Kidney tubule cell (primary cell): ENCODE measurements at regions not wholly inside any gene's neighbourhood (a gene's known extent, or its start where the extent isn't known, plus 50 kb on each side); places are given as distances from the start of the nearest gene placed in this dataset.
A peak's percentile ranks its signal among the peaks of the same experiment; 100 is the strongest.

Source experiments
- DNase-seq: peaks from one replicate; pipeline ENCODE4 v3.0.0-alpha.2; 2018; ENCODE audit warnings: low spot score

DNA sequence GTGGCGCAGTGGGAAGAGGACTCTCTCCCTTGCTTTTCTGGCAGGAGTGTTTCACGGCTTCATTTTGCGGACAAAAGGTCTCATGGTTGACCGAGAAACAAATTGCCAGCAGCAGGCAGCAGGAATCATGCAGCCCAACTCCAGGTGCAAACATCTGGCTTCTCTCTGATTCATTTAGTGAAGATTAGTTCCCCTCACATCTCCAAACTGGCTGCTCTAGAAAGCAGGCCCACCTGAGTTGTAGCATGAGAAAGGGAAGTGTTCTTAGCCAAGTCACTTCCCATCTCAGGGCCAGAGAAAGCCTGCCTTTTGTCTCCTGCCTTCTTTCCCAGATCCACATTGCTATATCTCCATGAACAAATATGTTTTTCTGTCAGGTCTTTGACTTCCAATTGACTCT is 120.8 kb upstream of the CCDC196 start:
- DNase-seq = no peak

DNA sequence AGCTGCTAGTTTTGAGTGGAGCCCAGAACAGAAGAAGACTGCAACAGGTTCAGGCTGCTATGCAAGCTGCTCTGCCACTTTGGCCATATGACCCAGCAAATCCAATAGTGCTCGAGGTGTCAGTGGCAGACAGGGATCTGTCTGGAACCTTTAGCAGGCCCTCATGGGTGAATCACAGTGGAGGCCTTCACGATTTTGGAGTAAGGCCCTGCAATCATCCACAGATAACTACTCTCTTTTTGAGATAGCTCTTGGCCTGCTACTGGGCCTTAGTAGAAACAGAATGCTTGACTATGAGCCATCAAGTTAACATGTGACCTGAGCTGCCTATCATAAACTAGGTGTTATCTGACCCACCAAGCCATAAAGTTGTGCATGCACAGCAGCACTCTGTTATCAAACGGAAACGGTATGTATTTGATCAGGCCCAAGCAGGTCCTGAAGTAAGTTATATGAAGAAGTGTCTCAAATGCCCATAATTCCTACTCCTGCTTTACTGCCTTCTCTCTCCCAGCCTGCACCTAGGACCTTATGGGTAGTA is 116.9 kb upstream of the CCDC196 start:
- DNase-seq = no peak

DNA sequence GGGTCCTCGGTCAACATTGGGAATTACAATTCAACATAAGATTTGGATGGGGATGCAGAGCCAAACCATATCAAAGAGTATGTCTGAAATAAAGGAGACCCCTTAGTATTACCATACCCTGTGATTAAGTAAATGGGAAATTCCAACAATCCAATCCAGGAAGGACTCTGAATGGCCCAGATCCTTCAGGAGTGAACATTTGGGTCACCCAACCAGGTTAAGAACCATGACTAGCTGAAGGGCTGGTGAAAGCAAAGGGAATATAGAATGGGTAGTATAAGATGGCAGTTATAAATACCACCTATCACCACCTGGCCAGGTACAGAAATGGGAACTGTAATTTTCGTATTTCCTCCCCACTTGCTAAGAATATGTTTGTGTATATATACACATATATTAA is 114.4 kb upstream of the CCDC196 start:
- no peak for DNase-seq

DNA sequence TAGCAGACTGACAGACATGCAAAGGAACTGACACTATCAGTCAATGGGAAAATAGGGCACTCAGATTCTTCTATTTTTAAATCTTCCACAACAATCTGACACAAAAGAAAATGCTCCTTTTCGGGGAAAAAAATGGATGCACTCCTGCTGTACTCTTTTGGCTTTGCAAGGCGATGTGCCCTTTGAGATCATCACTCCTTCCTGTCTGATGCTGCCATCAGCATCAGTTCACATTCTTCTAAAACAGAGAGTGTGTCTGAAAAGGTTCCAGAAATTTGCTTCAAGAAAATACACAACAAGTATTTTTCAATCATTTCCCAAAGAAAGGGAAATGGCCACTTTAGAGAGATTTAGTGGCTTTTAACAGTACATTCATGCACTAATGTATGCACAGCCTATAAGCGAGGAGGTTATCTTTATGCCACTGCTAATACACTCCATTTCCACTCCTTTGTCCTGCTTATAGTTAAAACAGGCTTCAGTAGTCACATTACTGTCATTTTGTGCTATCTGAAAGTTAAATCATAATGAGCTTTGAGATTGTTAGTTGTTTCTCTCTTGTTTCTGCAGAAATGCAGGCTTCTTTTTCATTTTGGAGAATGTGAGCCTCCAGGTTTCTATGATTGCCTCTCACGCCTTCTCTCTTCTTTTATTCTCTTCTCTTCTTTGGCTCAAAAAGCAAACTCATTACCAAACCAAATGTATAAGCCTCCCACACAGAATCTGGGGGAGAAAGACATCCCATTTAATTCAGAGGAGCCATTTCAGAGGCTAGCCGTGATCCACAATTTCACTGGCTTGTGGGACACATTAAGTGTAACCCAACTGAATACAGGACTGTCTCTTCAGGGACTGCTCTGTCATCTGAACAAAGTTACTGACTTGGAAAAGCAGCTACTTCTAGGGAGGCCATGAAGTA is 110.9 kb upstream of the CCDC196 start:
- DNase-seq = no peak

DNA sequence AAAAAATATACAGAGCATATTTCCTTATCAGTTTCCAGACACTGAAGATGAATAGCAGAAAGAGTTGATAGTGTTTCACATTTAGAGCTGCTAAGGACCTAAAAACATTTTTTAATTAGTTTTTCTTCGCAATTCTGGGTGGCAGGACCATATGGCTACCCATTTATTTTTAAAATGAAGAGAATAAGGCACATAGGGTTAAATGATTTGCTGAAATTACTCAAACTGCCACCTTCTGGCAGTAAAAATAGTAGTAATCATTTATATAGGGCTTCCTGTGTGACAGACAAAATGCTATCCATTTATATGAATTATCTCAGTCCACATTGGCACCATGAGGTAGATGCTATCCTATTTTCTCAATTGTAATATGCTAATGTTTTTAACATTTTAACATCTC is 108.6 kb upstream of the CCDC196 start:
- DNase-seq = no peak

DNA sequence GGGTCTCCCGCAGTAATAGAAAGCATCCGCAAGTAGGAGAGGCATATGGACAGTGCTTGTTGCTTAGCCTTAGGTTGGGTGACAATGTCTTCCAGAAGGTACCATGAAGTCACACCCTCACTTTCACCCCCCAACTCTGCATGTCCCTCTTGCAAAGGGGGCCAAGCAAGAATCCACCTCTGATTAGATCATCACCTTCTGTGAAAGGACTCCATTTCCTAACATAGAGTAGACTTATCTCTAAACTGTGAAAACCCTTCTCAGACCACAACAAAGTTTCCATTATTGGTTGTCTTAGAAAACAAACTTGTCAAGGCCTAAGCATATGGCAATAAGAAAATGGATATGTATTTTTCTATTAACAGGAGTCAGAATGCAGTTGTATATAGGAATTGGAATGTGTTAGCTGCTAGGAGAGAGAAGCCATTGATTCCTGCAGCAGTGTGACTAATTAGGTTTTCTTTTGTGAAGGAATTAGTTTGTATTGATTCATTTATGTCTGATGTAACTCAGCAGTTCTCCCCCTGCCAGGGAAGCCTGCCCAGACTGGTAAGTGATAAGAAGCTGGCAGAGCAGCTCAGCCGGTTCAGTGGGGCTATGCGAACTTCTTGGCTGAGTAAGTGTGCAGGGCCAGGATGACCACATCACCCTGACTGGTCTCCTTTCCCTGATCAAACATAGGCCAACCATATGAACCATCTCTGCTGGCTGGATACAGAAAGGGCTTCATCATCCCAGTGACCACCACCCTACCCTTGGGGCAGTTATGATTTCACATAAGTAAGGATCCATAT is 107.3 kb upstream of the CCDC196 start:
- peak; percentile 35 for DNase-seq

DNA sequence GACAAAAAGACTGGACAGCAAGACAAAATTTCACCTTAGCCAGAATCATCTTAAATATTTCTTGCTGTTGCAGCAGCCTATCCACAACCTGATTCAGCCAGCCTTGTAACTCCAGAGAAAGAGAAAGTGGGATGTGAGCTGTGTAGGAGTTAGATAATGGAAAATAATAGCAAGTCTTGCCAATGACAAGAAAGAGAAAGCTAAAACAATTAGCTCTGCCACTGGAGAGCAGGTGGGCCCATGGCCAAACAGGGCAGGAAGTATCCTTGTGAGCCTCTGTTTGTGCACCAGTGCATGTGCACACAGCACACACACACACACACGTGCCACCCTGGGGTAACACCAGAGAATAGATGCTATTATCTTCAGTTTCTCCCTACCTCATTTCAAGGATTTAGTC is 106.0 kb upstream of the CCDC196 start:
- DNase-seq = no peak

DNA sequence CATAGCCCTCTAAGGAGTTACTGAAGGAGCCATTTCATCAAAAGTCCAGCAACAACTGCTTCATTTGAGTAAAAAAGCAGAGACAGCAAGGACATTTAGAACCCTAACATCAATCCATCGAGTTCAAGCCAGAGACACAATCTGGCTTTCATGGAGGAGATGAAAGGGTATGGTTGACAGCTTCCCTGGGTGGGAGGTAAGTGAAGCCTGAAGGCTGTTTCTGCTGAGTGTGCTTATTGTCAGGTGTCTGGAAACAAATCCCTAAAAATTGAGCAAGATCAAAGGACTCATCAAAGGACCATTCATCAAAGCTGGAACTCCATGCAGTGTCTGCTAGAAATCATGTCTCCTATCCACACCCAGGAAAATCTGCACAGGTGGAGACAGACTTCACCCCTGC is 104.4 kb upstream of the CCDC196 start:
- DNase-seq = no peak

DNA sequence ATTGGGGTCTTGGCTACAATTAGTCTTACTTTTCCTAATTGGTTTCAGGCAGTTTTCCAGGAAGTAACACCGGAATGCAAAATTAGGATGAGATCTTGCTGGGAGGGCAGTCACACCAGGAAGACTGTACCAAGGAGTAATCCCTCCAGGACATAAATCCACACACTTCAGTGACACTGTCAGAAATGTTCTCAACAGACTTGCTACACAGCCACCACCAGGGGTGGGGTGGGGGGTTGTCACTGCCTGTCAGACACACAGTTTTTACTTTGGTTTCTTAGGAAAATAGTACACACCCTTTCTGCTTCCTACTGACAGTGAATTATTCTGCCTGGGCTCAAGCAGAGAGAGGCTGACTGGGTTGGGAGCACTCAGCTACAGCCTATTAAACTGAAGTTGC is 102.9 kb upstream of the CCDC196 start:
- no peak for DNase-seq

DNA sequence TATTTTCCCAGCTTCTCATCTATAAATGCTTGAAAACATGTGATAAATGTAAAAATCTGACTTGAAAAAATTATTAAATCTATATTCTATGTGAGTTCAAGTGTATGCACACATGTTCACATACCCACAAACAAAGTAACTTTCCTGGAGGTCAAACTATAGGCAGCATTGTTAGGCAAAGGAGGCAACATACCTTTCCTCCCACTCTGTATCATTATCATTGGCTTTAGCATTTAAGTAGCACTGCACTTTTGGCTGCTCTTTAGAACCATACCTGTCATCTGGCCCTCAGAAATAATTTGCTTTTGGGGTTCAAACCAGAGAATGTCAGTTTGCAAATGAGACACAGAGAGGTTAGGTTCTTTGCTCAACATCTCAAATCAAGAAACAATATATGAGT is 102.4 kb upstream of the CCDC196 start:
- DNase-seq = no peak

DNA sequence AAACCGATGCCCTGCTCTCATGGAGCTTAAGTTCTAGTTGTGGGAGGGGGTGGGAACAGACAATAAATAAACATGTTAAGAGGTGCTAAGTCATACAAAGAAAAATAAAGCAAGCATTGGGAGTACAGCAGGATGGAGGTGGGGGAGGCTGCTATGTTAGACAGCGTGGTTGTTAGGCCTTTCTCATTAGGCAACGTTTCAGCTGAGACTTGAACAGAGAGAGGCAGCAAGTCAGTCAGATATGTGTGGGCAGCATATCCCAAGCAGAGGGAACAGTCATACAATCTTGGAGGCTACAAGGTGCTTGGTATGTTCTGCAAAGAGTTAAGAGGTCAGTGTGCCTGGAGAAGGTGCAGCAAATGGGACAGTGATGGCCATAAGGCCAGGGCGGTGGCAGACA is 97.7 kb upstream of the CCDC196 start:
- DNase-seq = no peak

DNA sequence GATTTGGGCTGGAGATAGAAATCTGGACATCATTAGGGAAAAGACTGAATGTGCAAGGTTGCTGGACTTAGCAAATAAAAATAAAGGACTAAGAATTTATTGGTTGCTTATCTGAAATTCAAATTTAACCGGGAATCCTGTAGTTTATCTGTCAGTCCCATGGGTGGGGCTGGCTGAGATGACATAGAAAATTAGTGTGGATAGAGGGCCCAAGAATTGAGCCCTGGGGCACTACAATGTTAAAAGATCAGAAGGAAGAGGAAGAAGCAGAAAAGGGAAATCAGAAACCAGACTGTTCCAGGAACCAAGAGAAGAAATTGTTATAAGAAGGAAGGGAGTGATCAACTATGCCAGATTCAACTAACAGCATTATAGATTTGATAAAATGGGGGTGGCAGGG is 96.7 kb upstream of the CCDC196 start:
- no peak for DNase-seq

DNA sequence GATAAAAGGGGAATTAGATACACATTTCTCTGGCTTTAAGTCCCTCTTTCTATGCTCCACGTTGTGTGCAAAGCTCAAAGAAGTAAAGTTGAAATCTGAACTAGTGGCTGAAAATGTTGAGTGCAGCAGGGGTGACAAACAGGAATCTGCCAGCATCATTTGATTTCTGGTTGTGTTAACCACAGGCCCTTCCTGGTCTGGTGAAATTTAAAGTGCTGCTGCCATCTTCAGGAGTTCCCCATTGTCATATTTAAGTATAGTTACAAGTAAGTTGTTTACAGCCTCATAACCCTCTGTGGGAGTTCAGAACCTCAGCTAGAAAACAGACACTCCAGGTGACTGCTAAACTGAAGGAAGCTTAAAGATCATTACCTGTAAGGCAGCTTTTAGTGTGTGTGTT is 90.9 kb upstream of the CCDC196 start:
- DNase-seq = peak; percentile 8

DNA sequence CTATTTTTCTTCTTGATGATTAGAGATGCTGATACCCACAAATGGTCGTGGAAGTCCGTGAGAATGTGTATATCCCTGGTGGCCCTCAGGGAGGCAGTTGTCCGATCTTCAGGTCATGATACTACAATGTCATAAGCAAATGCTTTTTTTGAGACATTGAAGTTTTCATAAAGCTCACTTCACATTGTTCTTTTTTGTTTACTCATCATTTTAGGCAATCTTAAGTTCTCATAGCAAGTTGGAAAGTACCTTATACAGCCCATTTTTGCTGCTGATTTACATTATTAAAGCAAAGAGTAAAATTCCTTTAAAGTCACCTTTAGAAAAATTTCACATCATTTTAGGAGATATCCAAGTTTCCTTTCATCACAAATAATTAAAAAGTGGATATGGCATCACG is 90.0 kb upstream of the CCDC196 start:
- DNase-seq = no peak

DNA sequence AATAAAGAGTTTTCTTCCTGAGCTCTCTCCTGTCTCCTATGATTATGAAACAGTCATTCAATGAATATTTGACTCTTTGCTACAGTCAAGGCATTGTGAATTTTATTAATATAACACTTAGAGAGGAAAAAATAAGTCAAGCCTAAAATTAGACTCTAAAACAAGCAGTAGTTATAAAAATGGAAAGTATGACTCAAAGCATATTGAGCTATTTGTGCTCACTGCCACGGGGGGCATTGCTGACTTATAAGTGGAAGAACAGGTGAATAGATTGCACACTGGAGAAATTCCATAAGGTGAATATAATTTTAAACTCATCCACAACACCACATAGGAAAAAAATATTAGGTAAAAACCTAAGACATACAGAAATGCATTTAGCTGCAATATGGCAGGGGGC is 87.7 kb upstream of the CCDC196 start:
- no peak for DNase-seq

DNA sequence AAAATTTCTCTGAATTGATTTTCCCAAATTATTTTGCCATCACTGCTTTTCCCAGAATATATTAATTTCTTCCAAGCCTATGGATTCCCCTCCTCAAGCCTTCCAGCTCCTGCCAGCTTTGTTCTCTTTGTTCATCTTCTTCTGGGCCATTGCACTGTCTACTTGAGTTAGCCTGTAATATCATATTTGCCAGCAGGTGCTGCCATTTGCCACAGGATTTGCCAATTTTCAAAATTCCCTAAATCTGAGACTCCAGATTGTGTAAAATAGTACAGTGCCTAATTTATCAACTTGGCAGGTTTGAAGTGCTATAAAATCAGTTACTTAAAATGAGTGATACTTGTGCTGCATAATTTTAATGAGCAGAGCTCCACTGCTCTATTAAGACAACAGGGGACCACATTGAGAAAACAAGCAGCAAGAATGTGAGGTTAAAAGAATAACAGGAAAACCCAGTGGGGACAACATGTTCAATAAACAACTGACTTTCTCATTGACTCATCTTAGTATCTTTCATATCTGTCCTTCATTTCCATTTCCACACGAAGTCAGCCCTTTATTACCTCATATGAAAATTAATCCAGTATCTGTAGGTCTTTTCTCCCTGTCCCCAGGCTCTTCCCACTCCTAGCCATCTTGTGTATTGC is 84.6 kb upstream of the CCDC196 start:
- DNase-seq = peak; percentile 42

DNA sequence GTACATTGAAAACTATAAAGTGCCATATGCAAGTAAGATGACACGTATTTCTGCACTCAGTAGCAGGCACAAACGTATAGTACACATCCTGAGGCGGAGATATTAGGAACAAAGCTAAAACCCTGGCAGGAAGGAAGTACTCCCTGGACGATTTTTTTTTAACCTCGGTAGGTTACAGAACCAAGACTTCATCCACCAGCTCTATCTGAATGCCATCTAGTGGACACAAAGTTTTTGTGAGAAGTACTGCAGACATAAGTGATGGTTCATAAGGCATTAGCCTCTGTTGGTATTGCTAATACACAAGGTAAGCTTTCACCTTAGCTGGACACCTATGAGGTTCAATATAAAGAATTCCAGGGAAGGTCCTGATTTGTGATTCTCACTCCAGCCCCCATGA is 83.0 kb upstream of the CCDC196 start:
- DNase-seq = peak; percentile 45

DNA sequence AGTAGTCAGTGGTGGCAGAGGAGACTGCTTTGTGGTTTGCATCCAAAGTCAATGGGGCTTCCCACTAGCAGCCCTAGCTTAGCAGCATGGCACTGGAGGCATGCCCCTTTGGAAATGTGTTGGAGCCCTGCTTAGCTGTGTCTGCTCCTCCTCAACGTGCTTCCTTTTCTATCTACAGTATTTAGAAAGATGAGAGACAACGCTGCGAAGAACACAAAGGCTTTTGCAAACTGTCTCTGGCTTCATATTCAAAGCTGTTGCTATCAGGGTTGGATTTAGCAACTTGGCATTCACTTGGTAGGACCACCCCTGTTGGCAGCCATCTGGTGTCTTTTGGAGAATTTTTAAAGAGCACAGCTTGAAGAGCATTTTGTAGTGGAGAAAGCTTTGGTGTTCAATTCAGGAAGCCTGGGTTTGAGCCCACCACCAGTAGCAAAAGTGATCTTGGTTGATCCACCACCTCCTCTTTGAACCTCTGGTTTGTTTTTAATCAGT is 82.1 kb upstream of the CCDC196 start:
- DNase-seq = no peak

DNA sequence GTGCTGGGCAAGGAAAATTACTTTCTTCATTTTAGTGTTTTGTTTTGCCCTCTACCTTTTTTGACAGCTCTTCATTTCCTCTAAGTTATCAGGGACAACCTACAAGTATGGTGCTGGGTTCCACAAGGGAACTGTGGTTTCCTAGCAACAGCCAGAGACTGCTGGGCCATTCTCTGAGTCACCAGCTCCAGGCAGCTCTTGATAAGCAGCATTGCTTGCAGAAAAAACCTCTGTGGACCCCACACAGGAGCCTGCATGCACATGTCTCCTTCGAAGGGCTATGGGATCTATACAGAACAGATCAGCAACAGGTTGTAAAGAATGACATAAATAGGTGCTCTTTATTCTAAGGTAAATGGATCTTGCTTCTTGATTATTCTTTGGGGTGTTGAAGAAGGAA is 81.0 kb upstream of the CCDC196 start:
- DNase-seq = peak; percentile 62

DNA sequence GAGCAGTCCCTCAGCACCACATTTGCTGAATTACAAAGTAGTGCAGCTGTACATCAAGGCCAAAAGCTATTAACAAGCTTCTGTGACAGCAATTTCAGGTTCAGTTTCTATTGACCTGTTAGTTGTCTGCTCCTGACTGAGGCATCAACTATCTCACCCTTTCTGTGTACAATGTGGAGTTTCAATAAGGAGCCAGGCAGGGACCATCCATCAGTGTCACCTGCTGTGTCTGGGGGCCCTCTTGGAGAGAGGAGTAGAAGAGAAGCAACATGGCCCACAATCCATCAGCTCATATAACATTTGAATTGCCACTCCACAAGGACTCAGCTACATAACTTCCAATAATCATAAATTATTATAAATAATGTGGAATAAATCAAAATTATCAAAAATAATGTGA is 72.3 kb upstream of the CCDC196 start:
- DNase-seq = no peak

DNA sequence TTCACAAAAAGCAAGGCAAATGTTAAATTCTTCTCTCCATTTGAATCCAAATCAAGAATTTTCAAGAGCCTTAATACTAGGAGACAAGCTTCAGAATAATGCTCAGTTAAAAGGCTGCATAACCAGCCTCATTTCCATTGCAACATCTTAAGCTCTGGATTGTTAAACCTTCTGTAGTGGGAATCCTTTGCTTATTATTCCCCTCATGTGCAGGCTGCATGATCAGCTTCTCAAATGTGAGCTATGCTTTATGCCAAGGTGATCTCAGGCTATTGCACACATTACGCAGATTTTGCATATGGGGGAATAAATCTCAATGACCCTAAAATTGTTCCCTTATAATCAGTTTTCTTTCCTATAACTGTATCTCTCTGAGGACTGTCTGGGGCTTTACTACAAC is 71.7 kb upstream of the CCDC196 start:
- DNase-seq = no peak

DNA sequence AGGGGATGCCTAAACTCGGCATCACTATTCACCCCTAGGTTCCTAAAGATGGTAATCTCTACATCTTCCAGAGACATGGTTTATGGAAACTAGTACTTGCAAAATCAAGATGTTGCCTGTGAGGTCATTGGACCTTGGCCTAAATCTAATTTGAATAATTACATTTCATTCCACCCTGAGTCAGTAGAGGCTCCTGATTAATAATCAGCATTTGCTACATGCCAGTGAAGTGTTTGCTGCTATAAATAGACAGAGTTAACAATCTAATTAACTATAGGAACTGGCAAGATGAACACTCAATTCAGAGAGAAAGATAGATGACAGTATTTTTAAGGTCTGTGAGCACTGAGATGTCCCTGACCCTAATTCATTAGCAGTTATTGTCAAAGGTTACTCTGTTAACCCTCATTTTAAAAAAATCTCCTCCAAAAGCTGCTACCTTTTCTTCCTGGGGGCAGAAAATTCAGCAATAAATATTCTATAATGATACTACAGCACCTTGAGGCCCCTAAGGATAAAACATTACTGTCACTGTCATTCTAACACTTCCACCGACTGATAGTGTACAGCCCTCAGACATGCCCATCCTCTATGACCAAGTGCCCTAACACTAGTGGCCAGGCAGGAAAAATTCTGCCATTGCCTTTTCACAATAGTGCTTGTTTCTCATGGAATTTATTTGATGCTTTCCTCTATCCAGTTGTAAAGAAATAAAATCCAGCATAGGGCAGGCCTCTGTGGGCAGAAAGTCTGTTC is 65.7 kb upstream of the CCDC196 start:
- no peak for DNase-seq
